Activated B cell treated with CpG ODN at 0.5 μM for 24 hours (primary cell): ENCODE measurements at regions not wholly inside any gene's neighbourhood (a gene's known extent, or its start where the extent isn't known, plus 50 kb on each side); places are given as distances from the start of the nearest gene placed in this dataset.
A peak's percentile ranks its signal among the peaks of the same experiment; 100 is the strongest.

Experiments used
- ATAC-seq: fragments of 200-7000 bp; cut with Tn5 transposase; one replicate; pipeline ENCODE4 v1.10.0; 2021; ENCODE audit warnings: low read depth, mild to moderate bottlenecking, moderate library complexity
- CTCF ChIA-PET: fragments of 350-600 bp; sonication (Branson Sonifier 250); formaldehyde crosslinking; loops from one replicate; lab custom pipeline; 2021; ENCODE audit warnings: antibody characterized with exemption; lab: Charles Lee
- POLR2A ChIA-PET: fragments of 350-600 bp; sonication (Branson Sonifier 250); formaldehyde crosslinking; loops from one replicate; lab custom pipeline; 2021; ENCODE audit warnings: antibody characterized with exemption; lab: Charles Lee
- DNase-seq: peaks from one replicate; pipeline ENCODE4 v3.0.0; 2022
- H3K27ac Mint-ChIP-seq: one replicate; pipeline ENCODE4 v1.8.0; 2020; ENCODE audit warnings: mixed read lengths
- H3K27me3 Mint-ChIP-seq: one replicate; pipeline ENCODE4 v1.8.0; 2021; ENCODE audit warnings: mixed read lengths
- H3K36me3 Mint-ChIP-seq: one replicate; pipeline ENCODE4 v1.8.0; 2021; ENCODE audit warnings: low read depth, mixed read lengths
- H3K4me1 Mint-ChIP-seq: one replicate; pipeline ENCODE4 v1.8.0; 2021; ENCODE audit warnings: mixed read lengths
- H3K4me3 Mint-ChIP-seq: one replicate; pipeline ENCODE4 v1.8.0; 2020; ENCODE audit warnings: mild to moderate bottlenecking, mixed read lengths
- H3K9me3 Mint-ChIP-seq: one replicate; pipeline ENCODE4 v1.8.0; 2020; ENCODE audit warnings: mixed read lengths
- intact Hi-C: fragments of 100-400 bp; cut with micrococcal nuclease; formaldehyde crosslinking; loops from one replicate; pipeline ENCODE4 v1.15.1; 2024
- TF ChIP-seq, protein P1 (sequence below): fragments of 200-600 bp; IDR thresholded peaks from one replicate; pipeline ENCODE4 v1.8.0; 2022; ENCODE audit warnings: antibody characterized with exemption, mild to moderate bottlenecking

DNA sequence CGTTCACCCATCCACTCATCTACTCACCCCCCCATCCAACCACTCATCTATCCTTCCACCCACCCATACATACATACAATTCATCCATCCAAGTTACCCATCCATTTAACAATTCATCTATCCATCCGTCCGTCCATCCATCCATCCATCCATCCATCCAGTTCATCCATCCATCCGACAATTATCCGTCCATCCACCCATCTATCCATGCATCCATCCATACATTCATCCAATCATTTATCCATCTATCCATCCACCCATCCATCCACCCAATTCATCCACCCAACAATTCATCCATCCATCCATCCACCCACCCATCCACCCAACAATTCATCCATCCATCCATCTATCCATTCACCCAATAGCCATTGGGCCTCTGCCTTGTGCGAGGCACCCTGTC is 173.2 kb upstream of the MVB12B start:
- ATAC-seq (no peak), DNase-seq (no peak)
- Mint-ChIP-seq H3K9me3 (no peaks in the 10 kb centered on the region), H3K27ac (no peak overlapping the region), H3K36me3 (no peaks in the 10 kb centered on the region), H3K4me1 (no peaks in the 10 kb centered on the region), H3K27me3 (peaks cover 8% of the 10 kb centered on the region), H3K4me3 (no peak overlapping the region)
- CTCF ChIA-PET = no interaction called here
- POLR2A ChIA-PET = no interaction called here
- TF ChIP-seq, protein P1, sequence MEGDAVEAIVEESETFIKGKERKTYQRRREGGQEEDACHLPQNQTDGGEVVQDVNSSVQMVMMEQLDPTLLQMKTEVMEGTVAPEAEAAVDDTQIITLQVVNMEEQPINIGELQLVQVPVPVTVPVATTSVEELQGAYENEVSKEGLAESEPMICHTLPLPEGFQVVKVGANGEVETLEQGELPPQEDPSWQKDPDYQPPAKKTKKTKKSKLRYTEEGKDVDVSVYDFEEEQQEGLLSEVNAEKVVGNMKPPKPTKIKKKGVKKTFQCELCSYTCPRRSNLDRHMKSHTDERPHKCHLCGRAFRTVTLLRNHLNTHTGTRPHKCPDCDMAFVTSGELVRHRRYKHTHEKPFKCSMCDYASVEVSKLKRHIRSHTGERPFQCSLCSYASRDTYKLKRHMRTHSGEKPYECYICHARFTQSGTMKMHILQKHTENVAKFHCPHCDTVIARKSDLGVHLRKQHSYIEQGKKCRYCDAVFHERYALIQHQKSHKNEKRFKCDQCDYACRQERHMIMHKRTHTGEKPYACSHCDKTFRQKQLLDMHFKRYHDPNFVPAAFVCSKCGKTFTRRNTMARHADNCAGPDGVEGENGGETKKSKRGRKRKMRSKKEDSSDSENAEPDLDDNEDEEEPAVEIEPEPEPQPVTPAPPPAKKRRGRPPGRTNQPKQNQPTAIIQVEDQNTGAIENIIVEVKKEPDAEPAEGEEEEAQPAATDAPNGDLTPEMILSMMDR = no peak
- intact Hi-C loops = no loop called here

- Mint-ChIP-seq H3K27me3 (peaks cover 4% of the 10 kb centered on the region), H3K4me3 (no peak overlapping the region), H3K4me1 (no peaks in the 10 kb centered on the region), H3K36me3 (no peaks in the 10 kb centered on the region), H3K27ac (no peak overlapping the region), H3K9me3 (no peaks in the 10 kb centered on the region)
- ChIA-PET POLR2A (no interaction called here), CTCF (no interaction called here)
- DNase-seq (no peak), ATAC-seq (no peak)
- intact Hi-C loops = no loop called here
- TF ChIP-seq, protein P1 = no peak
These were observed 172.3 kb upstream of the MVB12B start for GRCh38 chr9:126154182-126154827.

DNA sequence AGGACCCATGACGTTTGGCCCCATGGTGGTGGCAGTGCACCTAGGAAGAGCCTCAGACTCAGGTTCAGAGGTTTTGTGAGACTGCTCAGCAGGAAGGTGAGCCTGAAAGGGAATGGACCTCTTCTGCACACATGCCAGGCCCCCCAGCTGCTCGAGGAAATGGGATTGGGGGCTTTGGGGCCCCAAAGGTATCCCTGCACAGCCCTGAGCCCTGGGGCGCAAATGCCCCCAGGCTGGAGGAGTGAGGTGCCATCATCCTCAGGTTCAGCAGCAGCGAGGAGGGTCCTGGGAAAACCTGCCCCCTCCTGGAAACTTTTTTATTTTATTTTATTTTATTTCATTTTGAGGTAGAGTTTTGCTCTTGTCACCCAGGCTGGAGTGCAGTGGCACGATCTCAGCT is 171.8 kb upstream of the MVB12B start:
- DNase-seq (no peak), ATAC-seq (no peak)
- TF ChIP-seq, protein P1 = no peak
- Mint-ChIP-seq H3K4me1 (no peaks in the 10 kb centered on the region), H3K27ac (no peak overlapping the region), H3K27me3 (peaks cover 4% of the 10 kb centered on the region), H3K4me3 (no peak overlapping the region), H3K36me3 (no peaks in the 10 kb centered on the region), H3K9me3 (no peaks in the 10 kb centered on the region)
- ChIA-PET POLR2A (no interaction called here), CTCF (no interaction called here)
- intact Hi-C loops = no loop called here

DNA sequence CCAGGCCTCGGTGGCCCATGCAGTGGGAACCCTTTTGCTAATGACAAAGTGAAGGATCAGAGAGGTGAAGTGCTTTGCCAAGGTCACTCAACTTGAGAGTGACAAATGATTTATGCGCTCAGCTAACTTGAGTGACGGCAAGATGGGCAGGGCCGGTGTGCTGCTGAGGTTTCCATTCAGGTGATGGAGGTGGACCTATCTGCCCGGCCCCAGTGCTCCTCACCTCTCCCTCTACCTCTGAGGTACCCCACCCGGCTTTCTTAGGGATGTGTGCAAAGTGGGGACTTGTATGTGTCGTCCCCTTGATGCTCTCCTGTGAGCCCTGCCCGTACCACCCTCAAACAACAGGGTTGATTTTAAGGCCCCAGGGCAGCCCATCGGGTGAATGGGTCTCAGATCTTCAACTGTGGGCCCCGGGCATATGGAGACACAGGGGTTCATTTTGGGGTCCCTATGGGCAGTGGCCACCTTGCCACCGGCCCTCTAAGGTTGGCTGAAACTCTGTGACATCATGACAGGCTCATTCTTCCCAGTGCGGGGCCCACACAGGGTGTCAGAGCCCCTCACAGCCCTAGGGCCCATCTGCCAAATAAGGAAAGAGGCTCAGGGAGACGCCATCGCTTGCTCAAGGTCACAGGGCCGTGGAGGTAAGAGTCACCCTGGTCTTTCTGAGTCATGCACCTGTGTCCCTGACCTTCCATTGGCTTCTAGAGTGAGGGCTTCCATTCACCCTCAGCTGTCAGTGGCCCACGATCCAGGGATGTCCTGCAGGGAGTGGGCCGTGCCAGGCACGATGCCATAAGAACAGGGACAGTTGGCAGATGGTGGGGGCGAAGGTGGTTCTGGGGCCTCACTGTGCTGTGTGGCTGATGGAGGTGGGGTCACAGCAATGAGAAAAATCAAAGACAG is 170.6 kb upstream of the MVB12B start:
- intact Hi-C loops = no loop called here
- Mint-ChIP-seq H3K27ac (no peak overlapping the region), H3K4me3 (no peak overlapping the region), H3K9me3 (no peaks in the 10 kb centered on the region), H3K36me3 (no peaks in the 10 kb centered on the region), H3K4me1 (no peaks in the 10 kb centered on the region), H3K27me3 (peaks cover 4% of the 10 kb centered on the region)
- ChIA-PET CTCF (no interaction called here), POLR2A (no interaction called here)
- DNase-seq (peak; percentile 9), ATAC-seq (no peak)
- TF ChIP-seq, protein P1 = no peak

- ChIA-PET CTCF (no interaction called here), POLR2A (no interaction called here)
- Mint-ChIP-seq H3K4me3 (no peak overlapping the region), H3K27ac (no peak overlapping the region), H3K36me3 (no peaks in the 10 kb centered on the region), H3K4me1 (no peaks in the 10 kb centered on the region), H3K9me3 (no peaks in the 10 kb centered on the region), H3K27me3 (peaks cover 4% of the 10 kb centered on the region)
- ATAC-seq (no peak), DNase-seq (no peak)
- TF ChIP-seq, protein P1 = no peak
- intact Hi-C loops = no loop called here
These were observed 169.7 kb upstream of the MVB12B start for GRCh38 chr9:126156898-126157297.
